GM18498 (cell line): ENCODE measurements at regions not wholly inside any gene's neighbourhood (a gene's known extent, or its start where the extent isn't known, plus 50 kb on each side); places are given as distances from the start of the nearest gene placed in this dataset.

ENCODE experiments used
- ATAC-seq: cut with Tn5 transposase; IDR thresholded peaks from one replicate; pipeline ENCODE4 v1.9.1; 2021; ENCODE audit warnings: mild to moderate bottlenecking, moderate library complexity; ENCODE audit not compliant: unreplicated experiment

DNA sequence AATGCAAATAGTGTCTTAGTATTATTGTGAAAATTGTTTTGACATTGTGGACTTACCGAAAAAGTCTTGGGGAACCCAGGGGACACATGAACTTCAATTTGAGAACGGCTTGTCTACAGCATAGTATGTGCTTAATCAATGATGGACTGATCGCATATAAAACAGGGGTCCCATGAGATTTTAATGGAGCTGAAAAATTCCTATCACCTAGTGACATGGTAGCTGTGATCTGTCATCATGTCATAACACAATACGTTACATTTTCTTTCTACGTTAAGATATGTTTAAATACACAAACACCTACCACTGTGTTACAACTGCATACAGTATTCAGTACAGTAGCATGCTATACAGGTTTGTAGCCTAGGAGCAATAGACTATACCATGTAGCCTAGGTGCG lies 153.3 kb upstream of the FOXD3 start:
- ATAC-seq = no peak

DNA sequence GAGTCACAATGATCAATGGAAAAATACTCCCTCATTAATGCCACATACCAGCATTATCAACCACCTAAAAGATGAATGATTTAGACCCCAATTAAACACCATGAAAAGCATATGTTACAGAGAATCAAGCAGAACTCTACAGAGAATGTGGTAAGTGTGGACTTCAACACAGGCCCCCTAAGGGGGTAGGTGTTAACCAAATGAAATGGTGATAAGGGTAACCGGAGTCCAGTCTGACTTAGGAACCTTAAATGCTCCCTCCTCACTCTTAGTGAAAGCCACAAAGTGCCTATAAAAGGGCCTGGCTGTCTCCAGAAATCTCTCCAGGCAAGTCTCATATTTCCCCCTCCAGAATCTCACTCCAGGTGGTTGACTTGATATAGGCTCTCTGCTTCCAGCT lies 149.2 kb upstream of the FOXD3 start:
- no peak for ATAC-seq

DNA sequence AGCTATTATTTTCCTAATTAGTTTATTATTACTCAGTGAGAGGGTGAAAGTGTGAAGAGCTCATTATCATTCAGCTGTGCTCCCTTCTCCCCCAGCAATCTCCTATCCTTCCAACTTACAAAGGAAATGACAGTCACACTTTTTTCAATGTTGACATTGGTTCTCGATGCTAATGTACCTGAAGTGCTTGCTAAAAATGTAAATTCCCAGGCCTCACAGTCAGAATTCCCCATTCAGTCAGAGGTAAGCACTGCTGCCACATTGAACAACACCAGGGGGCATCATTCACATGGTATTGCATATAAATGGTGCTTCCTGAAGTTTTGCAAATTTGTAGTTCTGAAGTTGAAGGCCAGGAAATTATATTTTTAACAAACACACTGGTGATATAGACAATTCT lies 132.7 kb upstream of the FOXD3 start:
- ATAC-seq = no peak

DNA sequence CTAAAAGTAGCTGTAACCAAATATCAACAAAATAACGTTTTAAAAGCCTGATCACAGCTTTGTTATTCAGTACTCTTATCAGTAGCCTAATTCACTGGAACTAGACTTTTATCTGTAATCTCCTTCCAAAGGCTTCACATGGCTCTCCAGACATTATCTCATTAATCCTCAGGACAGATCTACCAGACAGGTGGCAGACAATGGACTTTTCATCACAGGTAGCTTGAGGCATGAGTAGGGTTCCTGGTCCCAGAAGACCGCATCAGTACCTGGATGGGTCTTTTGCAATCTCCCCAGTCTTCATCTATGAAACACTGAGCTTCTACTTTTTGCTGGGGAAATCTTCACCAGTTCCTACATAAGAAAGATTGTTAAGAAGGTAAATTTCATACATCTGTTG lies 132.2 kb upstream of the FOXD3 start:
- ATAC-seq = no peak

DNA sequence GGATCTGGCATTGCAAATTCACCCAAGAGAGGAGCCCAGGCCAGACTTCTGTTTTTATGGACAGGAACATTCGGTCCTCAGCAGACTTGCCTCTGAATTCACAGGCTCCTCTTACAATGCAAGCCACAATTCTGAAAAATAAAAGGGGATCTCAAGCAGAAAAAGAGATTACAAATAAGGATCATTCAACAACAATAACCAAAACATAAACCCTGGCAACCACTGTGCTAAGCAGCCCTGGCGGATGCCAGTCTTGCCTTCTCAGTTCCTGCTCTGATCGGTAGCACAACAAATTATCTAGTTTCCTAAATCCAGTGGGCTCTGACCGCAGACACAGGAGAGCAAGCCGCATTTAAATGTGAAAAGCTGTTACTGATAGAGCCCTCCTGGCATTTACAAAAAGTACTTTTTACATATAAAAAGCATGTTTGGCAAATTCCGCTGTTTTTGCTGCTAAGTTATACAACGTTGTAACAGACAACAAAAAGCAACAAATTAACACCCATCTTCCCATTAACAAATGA lies 123.4 kb upstream of the FOXD3 start:
- ATAC-seq = no peak

DNA sequence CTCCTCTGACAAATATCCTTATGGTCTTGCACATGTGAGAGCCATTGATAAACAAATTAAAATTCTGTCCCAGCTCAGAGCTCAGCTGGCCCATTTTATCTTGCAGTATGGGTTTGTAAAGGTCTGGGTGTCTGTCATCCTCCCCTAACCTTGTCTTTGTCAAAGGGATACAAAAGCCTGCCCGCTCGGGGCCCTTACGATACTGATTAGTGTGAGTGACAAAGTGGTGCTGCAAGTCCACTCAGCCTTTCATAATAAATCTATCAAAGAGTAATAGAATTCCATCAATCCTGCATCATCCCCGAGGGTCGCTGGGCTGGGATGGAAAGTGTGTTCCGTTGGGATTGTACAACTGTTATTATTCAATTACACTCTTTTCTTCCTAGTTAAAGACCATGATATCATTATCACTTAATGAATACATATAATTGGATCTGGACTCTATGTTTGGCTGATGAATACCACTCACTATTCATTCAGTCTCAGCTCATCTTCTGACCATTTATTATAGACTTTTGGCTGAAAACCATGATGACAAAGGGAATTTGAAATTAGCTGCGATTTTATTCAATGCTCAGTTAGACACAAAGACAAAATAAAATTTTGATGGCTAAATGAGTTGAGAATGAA lies 122.5 kb upstream of the FOXD3 start:
- no peak for ATAC-seq

DNA sequence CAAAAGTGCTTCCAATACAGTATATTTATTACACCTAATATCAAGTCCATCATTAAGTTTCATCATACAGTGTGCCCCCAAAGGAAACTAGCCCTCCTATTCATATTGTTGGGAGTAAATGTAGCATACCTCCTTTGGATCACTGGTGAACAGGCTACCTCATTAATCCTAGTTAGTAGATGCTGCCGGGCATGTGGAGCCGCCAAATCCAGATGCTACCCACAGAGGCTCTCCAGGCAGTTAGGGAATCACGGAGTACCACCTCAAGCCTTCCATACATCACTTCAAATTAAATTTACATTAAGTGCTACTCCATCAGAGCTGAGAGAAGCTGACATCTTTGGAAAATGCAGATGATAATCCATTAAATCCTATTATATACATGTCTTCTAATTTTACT lies 121.7 kb upstream of the FOXD3 start:
- ATAC-seq = no peak

DNA sequence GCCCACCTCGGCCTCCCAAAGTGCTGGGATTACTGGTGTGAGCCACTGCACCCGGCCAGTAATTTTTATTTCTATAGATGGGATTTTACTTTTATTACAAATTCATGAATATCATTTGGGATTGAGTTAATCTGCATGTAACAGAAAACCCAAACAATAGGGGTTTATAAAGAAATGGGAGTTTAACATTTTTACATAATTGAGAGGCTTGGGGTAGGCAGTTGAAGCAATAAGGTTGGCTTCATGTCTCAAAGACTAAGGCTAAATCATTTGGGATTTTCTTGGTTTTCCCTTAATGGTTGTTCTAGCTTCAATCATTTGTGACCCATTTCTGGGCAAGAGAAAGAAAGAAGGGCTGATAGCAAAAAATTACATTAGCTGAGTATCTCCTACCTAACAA lies 118.7 kb upstream of the FOXD3 start:
- ATAC-seq = no peak

DNA sequence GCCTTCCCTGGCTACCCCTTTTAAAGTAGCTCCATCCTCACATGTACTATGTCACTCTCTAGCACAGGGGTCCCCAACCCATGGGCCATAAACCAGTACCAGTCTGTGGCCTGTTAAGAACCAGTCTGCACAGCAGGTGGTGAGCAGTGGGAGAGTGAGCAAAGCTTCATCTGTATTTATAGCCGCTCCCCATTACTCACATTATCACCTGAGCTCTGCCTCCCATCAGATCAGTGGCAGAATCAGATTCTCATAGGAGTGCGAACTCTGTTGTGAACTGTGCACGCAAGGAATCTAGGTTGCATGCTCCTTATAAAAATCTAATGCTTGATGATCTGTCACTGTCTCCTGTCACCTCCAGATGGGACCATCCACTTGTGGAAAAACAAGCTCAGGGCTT lies 116.6 kb upstream of the FOXD3 start:
- no peak for ATAC-seq

DNA sequence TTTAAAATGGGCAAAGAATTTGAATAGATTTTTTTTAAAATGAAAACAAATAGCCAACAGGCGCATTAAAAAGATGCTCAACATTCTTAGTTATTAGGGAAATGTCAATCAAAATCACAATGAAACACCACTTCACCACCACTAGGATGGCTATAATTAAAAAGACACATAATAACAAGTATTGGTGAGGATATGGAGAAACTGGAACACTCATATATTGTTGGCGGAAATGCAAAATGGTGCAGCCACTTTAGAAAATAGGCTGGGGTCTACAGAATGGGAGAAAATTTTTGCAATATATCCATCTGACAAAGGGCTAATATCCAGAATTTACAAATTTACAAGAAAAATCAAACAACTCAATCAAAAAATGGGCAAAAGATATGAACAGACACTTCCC lies 107.8 kb upstream of the FOXD3 start:
- no peak for ATAC-seq

DNA sequence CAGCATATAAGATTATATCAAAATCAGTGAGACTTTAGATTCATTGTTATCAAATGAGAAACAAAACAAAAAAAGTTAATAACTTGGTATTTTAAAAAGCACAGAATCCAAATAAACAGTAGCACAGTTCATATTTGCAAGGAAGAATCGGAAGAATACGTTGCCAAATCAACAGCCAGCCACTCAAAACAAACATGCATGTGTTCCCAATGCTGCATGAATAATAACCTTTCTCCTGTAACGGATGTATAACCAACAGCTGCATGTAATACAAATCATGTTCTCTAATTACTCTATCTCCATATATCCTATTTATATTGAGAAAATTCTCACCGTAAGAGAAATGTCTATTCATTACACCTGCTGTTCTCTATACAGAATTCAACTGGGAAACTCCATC lies 98.9 kb upstream of the FOXD3 start:
- ATAC-seq = no peak

DNA sequence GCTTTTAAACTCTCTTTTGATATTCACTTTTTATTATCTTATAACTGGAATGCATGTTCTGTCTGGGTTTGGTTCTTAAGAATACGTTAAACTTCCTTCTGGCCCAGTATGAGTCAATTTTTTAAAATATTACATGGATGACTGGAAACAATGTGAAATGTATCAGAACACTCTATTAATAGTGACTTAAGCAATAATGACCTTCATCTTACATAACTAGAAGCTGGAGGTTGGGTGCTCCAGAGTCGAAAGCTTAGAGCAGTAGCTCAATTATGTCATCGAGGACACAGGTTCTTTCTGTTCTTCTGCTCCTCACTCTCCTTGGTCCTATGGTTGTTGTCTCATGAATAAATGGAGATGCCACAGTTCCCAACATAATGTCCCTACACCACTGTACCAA lies 91.6 kb upstream of the FOXD3 start:
- ATAC-seq = no peak

DNA sequence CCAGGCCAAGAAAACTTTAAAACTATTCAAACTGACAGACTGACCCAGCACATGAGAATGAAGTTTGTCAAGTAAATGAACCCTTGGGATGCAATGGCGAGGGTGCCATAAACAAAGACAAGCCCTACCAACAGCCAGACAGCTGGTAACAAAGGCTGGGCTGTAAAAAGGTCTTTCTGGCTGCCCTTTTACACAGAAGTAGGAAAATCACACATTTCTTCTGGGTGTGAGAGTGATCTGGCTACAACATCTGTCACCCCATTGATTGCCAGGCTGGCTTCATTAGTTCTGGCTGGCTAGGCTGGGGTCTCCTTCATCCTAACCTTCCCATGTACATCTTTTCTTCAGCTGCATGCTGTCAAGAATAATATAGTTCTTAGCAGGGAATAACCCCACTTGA lies 83.6 kb upstream of the FOXD3 start:
- ATAC-seq = no peak

DNA sequence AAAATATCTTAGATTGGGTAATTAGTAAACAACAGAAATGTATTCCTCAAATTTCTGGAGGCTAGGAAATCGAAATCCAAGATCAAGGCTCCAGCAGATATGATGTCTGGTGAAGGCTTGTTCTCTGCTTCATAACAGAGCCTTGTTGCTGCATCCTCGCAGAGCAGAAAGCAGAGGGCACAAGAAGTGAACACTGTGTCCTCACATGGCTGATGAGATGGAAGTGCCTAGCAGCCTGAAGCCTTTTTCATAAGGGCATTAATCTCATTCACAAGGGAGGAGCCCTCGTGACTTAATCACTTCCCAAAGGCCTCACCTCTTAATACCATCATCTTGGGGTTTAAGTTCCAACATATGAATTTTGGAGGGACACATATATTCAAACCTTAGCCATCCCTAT lies 77.2 kb upstream of the FOXD3 start:
- ATAC-seq = no peak

DNA sequence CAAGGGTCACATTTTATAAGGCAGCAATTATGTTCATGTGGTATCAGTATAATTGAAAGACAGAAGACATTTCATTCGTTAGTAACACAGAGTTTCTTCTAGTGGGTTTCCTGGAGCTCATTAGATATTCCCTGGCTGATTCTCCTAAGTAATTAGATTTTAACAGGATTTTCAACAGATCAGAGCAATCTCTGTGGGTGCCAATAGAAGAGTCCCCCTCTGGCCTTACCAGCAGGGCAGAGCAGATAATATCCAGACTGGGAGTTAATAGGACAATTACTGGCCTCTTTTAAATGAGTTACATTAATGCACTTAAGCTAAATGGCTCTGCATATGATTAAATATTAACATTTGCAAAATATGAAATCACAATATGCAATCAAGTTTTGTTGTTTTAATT lies 74.2 kb upstream of the FOXD3 start:
- ATAC-seq = no peak

DNA sequence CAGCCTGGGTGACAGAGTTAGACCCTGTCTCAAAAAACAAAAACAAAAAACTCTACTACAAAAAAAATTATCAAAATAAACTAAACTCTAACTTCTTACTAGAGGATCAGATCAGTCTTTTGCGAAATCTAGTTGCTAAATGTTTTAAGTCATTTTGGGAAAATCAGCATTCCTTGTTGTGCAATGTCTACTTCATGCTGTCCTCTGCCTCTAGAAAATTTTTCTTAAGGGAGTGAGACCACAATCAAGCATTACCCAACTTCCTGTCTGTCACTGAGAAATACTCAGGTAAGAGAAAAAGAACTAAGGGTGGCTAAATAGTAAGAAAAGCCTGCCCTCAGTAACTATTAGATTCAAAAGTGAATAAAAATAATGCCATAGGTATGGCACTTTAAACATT lies 67.2 kb upstream of the FOXD3 start:
- ATAC-seq = no peak

DNA sequence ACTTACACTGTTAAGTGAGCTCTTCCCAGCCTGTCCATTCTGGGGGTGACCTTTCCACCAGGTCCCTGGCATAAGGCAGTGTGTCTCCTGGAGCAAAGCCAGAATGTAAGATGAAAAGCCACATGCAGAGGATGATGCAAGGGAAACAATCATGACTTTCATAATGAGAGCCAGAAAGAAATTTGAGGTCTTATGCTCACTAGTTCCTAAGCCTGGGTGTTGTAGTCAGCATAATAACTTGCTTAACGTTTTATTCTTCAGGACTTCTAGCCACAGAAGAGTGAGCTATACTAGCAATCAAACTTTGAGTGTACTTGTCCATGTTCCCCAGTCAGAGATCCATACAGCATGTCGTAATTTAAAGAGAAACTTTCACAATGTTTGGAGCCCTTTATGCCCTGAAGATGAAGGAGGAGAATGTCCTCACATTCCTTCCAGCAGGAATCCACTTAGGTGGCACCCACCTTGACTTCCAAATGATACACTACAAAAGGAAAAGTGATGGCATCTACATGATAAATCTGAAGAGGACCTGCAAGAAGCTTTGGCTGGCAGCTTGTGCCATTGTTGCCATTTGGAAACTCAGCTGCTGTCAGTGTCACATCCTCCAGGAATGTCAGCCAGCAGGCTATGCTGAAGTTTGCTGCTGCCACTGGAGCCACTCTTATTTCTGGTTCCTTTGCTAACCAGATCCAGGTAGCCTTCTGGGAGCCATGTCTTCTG lies 60.5 kb upstream of the FOXD3 start:
- no peak for ATAC-seq

DNA sequence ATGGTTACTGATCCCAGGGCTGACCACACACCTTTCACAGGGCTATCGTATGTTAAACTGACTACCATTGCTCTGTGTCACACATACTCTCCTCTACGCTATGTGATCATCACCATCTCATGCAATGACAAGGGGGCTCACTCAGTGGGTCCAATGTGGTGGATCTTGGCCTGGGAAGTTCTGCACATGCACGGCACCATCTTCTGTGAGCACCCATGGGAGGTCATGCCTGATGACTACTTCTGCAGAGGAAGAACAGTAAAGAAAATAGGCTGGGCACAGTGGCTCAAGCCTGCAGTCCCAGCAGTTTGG lies 60.0 kb upstream of the FOXD3 start:
- ATAC-seq = no peak

DNA sequence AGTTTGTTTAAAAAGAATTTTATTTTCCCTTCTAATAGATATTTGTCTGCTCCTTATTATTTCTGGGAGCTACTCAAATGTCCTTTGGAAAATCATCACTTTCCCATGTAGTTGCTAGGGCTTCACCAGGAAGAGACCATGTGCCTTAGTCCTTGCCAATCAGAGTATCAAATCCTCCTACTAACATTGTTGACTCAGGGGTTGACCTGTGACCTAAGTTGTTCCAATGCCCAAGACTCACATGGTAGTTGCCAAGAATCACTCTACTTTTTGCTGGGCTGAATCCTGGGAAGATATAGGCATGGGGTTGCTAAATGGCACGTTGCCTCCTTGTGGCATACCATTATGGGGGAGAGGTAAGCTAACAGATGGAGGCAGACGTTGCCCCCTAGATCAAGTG lies 58.2 kb upstream of the FOXD3 start:
- no peak for ATAC-seq

DNA sequence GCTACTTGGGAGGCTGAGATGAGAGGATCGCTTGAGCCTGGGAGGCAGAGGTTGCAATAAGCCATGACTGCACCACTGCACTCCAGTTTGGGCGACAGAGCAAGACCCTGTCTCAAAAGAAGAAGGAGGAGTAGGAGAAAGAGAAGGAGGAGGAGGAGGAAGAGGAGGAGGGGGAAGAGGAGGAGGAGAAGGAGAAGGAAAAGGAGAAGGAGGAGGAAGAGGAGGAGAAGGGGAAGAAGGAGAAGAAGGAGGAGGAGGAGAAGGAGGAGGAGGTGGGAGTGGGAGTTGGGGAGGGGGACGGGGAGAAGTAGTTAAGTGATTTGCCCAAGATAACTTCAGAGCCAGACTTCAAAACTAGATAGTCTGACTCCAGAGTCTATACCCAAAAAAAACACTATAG lies 55.5 kb upstream of the FOXD3 start:
- no peak for ATAC-seq

DNA sequence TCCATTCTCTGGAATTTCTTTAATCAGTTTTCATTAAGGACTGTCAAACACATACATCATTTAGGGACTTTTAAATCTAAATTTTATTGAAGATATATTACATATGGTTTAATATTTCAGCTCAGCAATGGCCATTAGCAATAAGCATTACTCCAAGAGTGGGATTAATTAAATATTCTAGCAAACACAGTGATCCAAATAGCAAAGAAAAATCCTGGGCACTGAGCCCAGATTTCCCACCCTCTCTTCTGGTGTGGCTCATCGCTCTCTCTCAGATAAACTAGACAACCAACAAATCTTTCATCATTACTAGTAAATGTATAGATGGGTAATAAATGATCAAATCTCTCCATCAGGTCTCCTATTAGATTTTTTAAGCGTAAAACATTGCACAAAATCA lies 53.5 kb upstream of the FOXD3 start:
- no peak for ATAC-seq

DNA sequence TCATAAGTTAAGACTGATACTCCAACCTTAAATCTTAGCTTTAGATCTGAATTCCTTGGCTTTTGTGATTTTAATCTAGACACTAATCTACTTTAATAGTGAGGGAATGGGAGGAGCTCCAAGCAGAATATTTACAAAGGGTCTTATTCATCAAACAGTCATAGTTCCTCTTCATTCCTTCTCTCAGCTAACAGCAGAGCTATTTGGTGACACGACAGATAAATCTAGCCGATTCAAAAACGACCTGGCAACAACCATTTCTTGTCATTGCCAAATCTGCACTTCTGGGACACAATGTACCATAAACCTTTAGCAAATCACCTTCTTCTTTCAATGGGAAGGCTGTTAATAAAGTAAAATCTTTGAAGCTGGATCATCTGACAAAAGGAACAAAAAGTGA lies 52.8 kb upstream of the FOXD3 start:
- ATAC-seq = no peak
